ENCODE measurements at regions not wholly inside any gene's neighbourhood (a gene's known extent, or its start where the extent isn't known, plus 50 kb on each side); places are given as distances from the start of the nearest gene placed in this dataset.

DNA sequence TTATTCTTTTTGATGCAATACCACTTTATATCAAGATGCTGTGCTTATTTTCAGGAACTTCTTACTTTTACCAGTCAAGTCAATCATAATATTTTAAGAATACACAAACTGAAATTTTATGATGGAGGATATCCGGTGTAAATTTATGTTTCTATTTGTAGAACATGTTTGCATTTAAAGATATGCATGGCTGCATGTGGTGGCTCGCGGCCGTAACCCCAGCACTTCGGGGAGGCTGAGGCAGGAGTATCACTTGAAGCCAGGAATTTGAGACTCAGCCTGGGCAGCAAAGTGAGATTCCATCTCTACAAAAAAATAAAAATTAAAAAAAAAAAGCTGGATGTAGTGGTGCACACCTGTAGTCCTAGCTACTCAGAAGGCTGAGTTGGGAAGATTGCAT is 73.5 kb upstream of the ALDH1A1 start:
- TF ChIP-seq POLR2AphosphoS5 (IDR thresholded peaks at IDR 0.05; ENCODE audit: low read depth, low read length): no peak
- TF ChIP-seq, protein P1, sequence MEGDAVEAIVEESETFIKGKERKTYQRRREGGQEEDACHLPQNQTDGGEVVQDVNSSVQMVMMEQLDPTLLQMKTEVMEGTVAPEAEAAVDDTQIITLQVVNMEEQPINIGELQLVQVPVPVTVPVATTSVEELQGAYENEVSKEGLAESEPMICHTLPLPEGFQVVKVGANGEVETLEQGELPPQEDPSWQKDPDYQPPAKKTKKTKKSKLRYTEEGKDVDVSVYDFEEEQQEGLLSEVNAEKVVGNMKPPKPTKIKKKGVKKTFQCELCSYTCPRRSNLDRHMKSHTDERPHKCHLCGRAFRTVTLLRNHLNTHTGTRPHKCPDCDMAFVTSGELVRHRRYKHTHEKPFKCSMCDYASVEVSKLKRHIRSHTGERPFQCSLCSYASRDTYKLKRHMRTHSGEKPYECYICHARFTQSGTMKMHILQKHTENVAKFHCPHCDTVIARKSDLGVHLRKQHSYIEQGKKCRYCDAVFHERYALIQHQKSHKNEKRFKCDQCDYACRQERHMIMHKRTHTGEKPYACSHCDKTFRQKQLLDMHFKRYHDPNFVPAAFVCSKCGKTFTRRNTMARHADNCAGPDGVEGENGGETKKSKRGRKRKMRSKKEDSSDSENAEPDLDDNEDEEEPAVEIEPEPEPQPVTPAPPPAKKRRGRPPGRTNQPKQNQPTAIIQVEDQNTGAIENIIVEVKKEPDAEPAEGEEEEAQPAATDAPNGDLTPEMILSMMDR (IDR thresholded peaks at IDR 0.05): no peak
- TF ChIP-seq, protein P2, sequence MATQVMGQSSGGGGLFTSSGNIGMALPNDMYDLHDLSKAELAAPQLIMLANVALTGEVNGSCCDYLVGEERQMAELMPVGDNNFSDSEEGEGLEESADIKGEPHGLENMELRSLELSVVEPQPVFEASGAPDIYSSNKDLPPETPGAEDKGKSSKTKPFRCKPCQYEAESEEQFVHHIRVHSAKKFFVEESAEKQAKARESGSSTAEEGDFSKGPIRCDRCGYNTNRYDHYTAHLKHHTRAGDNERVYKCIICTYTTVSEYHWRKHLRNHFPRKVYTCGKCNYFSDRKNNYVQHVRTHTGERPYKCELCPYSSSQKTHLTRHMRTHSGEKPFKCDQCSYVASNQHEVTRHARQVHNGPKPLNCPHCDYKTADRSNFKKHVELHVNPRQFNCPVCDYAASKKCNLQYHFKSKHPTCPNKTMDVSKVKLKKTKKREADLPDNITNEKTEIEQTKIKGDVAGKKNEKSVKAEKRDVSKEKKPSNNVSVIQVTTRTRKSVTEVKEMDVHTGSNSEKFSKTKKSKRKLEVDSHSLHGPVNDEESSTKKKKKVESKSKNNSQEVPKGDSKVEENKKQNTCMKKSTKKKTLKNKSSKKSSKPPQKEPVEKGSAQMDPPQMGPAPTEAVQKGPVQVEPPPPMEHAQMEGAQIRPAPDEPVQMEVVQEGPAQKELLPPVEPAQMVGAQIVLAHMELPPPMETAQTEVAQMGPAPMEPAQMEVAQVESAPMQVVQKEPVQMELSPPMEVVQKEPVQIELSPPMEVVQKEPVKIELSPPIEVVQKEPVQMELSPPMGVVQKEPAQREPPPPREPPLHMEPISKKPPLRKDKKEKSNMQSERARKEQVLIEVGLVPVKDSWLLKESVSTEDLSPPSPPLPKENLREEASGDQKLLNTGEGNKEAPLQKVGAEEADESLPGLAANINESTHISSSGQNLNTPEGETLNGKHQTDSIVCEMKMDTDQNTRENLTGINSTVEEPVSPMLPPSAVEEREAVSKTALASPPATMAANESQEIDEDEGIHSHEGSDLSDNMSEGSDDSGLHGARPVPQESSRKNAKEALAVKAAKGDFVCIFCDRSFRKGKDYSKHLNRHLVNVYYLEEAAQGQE (IDR thresholded peaks at IDR 0.05; ENCODE audit: insufficient read depth in 1 of 2, low read depth in 2 of 2, low read length in 1 of 2): no peak
- TF ChIP-seq SIN3A (IDR thresholded peaks at IDR 0.05; ENCODE audit: borderline replicate concordance, insufficient read depth, low read depth, low read length): no peak
- no peak for TF ChIP-seq TCF7L2 (IDR thresholded peaks at IDR 0.05; ENCODE audit: low read depth, low read length)

Measured in Panc1 (cell line).